ENCODE measurements at regions not wholly inside any gene's neighbourhood (a gene's known extent, or its start where the extent isn't known, plus 50 kb on each side); places are given as distances from the start of the nearest gene placed in this dataset.

- TF ChIP-seq EP300 (IDR thresholded peaks at IDR 0.05) (no peak), POLR2A (IDR thresholded peaks at IDR 0.05) (no peak), POLR2AphosphoS5 (IDR thresholded peaks at IDR 0.05) (no peak), CTCF (IDR thresholded peaks at IDR 0.05) (no peak)
- H3K27ac ChIP-seq = no peak overlapping the region
- WGBS, 2 donors = 79 to 82% methylated on average over 2 of the region's 2 CpGs
Measured at GRCh38 chr12:18990856-18991255, 138.7 kb upstream of the PLEKHA5 start.

GRCh38 chr12:18992336-18992735 is 137.2 kb upstream of the PLEKHA5 start:
- Histone ChIP-seq H3K27ac (no peak overlapping the region), H3K9me3 (no peaks in the 10 kb centered on the region), H3K36me3 (no peaks in the 10 kb centered on the region), H3K4me1 (no peaks in the 10 kb centered on the region), H3K4me3 (no peak overlapping the region), H3K27me3 (no peaks in the 10 kb centered on the region)
- 86 to 89% methylated on average over 2 of the region's 2 CpGs for WGBS, 2 donors
- TF ChIP-seq EP300 (IDR thresholded peaks at IDR 0.05) (no peak), CTCF (IDR thresholded peaks at IDR 0.05) (no peak), POLR2A (IDR thresholded peaks at IDR 0.05) (no peak), POLR2AphosphoS5 (IDR thresholded peaks at IDR 0.05) (no peak)
- DNase-seq = no peak
- intact Hi-C loops (cut with DNase I) = no loop called here

More at GRCh38 chr12:18990856-18991255, 138.7 kb upstream of the PLEKHA5 start:
- H3K27me3 ChIP-seq = no peaks in the 10 kb centered on the region
- DNase-seq = no peak
- intact Hi-C loops (cut with DNase I) = no loop called here
- H3K4me3 ChIP-seq = no peak overlapping the region
- no peaks in the 10 kb centered on the region for H3K36me3 ChIP-seq
- no peaks in the 10 kb centered on the region for H3K9me3 ChIP-seq
- no peaks in the 10 kb centered on the region for H3K4me1 ChIP-seq

GRCh38 chr12:18998343-18999261 is 130.9 kb upstream of the PLEKHA5 start:
- TF ChIP-seq POLR2AphosphoS5 (IDR thresholded peaks at IDR 0.05) = peak in 3 of 4 donors; percentile 52 to 86 (median 81)
- TF ChIP-seq POLR2A (IDR thresholded peaks at IDR 0.05) = no peak
- TF ChIP-seq EP300 (IDR thresholded peaks at IDR 0.05) = no peak
- DNase-seq = no peak
- peak overlapping the region in 1 of 4 donors; percentile 67 for H3K27ac ChIP-seq
- intact Hi-C loops (cut with DNase I) = no loop called here
- no peaks in the 10 kb centered on the region for H3K36me3 ChIP-seq
- WGBS, 2 donors = 81 to 83% methylated on average over 9 of the region's 9 CpGs
- no peaks in the 10 kb centered on the region for H3K9me3 ChIP-seq
- peaks cover 0 to 12% (median 10%) of the 10 kb centered on the region in 4 donors for H3K4me1 ChIP-seq
- H3K27me3 ChIP-seq = no peaks in the 10 kb centered on the region
- H3K4me3 ChIP-seq = no peak overlapping the region

GRCh38 chr12:19000836-19001235 is 128.7 kb upstream of the PLEKHA5 start:
- no peaks in the 10 kb centered on the region for H3K9me3 ChIP-seq

More at GRCh38 chr12:19000836-19001235, 128.7 kb upstream of the PLEKHA5 start:
- TF ChIP-seq EP300 (IDR thresholded peaks at IDR 0.05) (no peak), CTCF (IDR thresholded peaks at IDR 0.05) (no peak), POLR2A (IDR thresholded peaks at IDR 0.05) (no peak), POLR2AphosphoS5 (IDR thresholded peaks at IDR 0.05) (no peak)
- 97 to 98% methylated on average over 2 of the region's 2 CpGs for WGBS, 2 donors
- no peak for DNase-seq
- Histone ChIP-seq H3K27ac (no peak overlapping the region), H3K4me1 (peaks cover 0 to 12% (median 10%) of the 10 kb centered on the region in 4 donors), H3K4me3 (no peak overlapping the region), H3K36me3 (no peaks in the 10 kb centered on the region), H3K27me3 (no peaks in the 10 kb centered on the region)
- intact Hi-C loops (cut with DNase I) = no loop called here

Measured in sigmoid colon (tissue), 6 donors.